ENCODE measurements at regions not wholly inside any gene's neighbourhood (a gene's known extent, or its start where the extent isn't known, plus 50 kb on each side); places are given as distances from the start of the nearest gene placed in this dataset.
"Not testable (repeated sequence)": the region's sequence is repeated elsewhere in the genome, so short reads cannot be mapped to it uniquely, and the experiment has no call there.

DNA sequence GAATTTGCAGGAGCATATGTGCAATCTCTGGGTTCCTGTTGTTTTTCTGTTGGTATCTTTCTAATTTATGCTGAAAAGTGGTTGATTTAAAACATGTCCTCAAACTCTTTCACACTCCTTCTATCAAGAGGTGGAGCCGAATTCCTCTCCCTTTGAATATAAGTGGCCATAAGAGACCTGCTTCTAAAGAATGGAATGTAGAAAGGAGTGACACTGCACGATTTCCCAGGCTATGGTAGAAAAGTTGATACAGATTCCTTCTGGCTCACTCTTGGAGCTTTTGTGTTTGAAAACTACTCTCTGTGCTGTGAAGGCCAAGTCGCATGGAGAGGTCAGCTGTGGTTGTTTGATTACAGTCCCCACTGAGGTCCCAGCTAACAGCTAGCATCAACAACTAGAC, 613.2 kb downstream of the ETNK1 start:
- no peaks in the 10 kb centered on the region for H3K36me3 ChIP-seq
- H3K9me3 ChIP-seq = no peaks in the 10 kb centered on the region
- TF ChIP-seq, protein P1, sequence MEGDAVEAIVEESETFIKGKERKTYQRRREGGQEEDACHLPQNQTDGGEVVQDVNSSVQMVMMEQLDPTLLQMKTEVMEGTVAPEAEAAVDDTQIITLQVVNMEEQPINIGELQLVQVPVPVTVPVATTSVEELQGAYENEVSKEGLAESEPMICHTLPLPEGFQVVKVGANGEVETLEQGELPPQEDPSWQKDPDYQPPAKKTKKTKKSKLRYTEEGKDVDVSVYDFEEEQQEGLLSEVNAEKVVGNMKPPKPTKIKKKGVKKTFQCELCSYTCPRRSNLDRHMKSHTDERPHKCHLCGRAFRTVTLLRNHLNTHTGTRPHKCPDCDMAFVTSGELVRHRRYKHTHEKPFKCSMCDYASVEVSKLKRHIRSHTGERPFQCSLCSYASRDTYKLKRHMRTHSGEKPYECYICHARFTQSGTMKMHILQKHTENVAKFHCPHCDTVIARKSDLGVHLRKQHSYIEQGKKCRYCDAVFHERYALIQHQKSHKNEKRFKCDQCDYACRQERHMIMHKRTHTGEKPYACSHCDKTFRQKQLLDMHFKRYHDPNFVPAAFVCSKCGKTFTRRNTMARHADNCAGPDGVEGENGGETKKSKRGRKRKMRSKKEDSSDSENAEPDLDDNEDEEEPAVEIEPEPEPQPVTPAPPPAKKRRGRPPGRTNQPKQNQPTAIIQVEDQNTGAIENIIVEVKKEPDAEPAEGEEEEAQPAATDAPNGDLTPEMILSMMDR (IDR thresholded peaks at IDR 0.05) = no peak
- no peak overlapping the region for H3K27ac ChIP-seq
- no peak overlapping the region for H3K4me3 ChIP-seq (ENCODE audit: low read depth in 1 of 2, low read length in 1 of 2)
- no peaks in the 10 kb centered on the region for H3K27me3 ChIP-seq
- H3K4me1 ChIP-seq (ENCODE audit: control insufficient read depth in 1 of 2, insufficient read depth in 1 of 2, low read depth in 1 of 2, low read length in 1 of 2) = no peaks in the 10 kb centered on the region

DNA sequence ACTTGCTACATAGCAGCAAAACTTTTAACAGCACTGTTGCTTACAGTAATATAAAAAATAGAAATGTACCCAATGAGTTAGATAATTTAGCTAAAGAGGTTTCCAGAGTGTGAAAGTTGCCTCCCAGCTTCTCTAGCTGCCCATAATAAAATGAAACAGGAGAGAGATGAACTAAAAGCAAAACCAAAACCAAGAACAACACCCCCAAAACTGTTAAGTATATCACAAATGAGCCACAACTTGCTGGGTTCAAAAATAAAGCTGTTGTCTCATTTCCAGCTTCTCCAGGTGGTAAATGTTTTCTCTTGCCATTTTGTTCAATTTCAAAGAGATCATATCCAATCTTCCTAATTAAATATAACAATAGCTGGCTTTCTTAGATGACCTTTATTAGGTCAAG, 614.0 kb downstream of the ETNK1 start:
- TF ChIP-seq, protein P1 (IDR thresholded peaks at IDR 0.05) = no peak
- Histone ChIP-seq H3K27me3 (no peaks in the 10 kb centered on the region), H3K36me3 (no peaks in the 10 kb centered on the region), H3K4me3 (ENCODE audit: low read depth in 1 of 2, low read length in 1 of 2) (no peak overlapping the region), H3K9me3 (no peaks in the 10 kb centered on the region), H3K27ac (no peak overlapping the region), H3K4me1 (ENCODE audit: control insufficient read depth in 1 of 2, insufficient read depth in 1 of 2, low read depth in 1 of 2, low read length in 1 of 2) (no peaks in the 10 kb centered on the region)

DNA sequence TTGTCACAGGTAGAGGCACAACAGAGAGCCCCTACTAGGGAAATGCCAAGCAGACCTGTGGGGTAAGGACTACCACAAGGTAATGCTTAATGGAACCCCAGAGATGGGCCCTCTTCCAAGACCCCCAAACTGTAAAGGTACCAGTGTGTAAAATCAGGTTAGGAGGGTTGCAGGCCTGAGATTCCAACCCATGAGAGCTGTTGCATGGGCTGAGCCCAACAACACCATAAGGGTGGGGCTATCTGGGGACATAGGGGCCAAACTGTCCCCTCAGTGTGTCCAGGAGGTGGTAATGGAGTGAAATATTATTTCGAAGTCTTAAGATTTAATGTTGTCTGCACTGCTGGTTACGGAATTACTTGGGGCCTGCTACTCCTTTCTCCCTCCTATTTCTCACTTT, 620.2 kb downstream of the ETNK1 start:
- H3K27me3 ChIP-seq = no peaks in the 10 kb centered on the region
- no peaks in the 10 kb centered on the region for H3K36me3 ChIP-seq
- H3K4me3 ChIP-seq (ENCODE audit: low read depth in 1 of 2, low read length in 1 of 2) = no peak overlapping the region
- TF ChIP-seq, protein P1 (IDR thresholded peaks at IDR 0.05) = no peak
- H3K9me3 ChIP-seq = no peaks in the 10 kb centered on the region
- no peak overlapping the region for H3K27ac ChIP-seq
- H3K4me1 ChIP-seq (ENCODE audit: control insufficient read depth in 1 of 2, insufficient read depth in 1 of 2, low read depth in 1 of 2, low read length in 1 of 2) = no peaks in the 10 kb centered on the region

DNA sequence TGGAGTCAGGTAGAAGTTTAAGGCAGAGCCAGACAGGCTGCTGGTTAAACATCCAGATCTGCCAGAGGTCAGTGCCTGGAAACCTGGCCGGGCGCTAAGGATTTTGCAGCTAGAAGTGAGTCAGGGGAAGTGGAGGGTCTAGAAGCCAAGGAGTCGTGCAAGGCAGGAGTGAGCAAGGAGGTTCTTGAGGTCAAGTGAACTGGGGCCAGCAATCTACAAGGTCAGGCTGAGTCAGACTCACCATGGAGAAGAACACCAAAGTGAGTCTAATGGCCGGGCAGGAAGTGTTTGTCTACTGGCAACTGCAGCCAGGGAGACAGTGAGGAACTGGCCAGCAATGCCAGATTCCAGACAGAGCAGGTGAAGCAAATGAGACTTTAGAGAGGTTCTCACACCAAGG, 628.2 kb downstream of the ETNK1 start:
- H3K36me3 ChIP-seq = no peaks in the 10 kb centered on the region
- no peaks in the 10 kb centered on the region for H3K4me1 ChIP-seq (ENCODE audit: control insufficient read depth in 1 of 2, insufficient read depth in 1 of 2, low read depth in 1 of 2, low read length in 1 of 2)
- H3K4me3 ChIP-seq (ENCODE audit: low read depth in 1 of 2, low read length in 1 of 2) = no peak overlapping the region
- no peak overlapping the region for H3K27ac ChIP-seq
- H3K9me3 ChIP-seq = no peaks in the 10 kb centered on the region
- TF ChIP-seq, protein P1 (IDR thresholded peaks at IDR 0.05) = no peak
- H3K27me3 ChIP-seq = no peaks in the 10 kb centered on the region

DNA sequence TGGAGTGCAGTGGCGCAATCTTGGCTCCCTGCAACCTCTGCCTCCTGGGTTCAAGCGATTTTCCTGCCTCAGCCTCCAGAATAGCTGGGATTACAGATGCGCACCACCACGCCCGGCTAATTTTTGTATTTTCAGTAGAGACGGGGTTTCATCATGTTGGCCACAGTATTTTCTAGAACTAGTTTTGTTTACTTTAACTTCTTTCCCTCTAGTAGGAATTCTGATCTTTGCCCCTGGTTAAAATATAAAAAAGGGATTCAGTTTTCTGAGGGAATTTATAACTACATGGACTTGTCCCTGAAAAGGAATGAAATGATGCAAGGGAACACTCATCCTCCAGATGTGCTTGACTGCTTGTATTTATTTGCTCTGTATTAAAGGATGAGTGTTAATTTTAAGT, 628.9 kb downstream of the ETNK1 start:
- not testable (repeated sequence) for H3K27ac ChIP-seq; H3K27me3 ChIP-seq; H3K9me3 ChIP-seq; H3K4me1 ChIP-seq (ENCODE audit: control insufficient read depth in 1 of 2, insufficient read depth in 1 of 2, low read depth in 1 of 2, low read length in 1 of 2); H3K36me3 ChIP-seq; H3K4me3 ChIP-seq (ENCODE audit: low read depth in 1 of 2, low read length in 1 of 2)

DNA sequence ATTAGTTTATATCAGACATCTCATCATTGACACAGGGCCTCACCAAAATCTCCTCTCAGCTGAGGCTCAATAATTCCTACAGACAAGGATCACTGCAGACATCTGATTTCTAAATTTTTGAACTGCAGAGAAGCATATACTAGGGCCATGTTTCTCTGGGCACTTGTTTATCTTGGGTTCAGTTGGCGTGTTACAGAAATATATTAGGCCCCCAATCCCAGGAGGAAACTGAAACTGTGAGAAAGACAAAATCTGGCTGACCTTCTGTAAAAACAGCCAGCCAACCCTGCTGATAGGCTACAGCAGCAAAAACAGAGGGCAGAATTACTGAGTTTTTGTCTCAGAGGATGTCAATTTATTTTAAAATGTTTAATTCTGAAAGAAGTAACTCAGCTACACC, 634.6 kb downstream of the ETNK1 start:
- Histone ChIP-seq H3K36me3 (no peaks in the 10 kb centered on the region), H3K4me1 (ENCODE audit: control insufficient read depth in 1 of 2, insufficient read depth in 1 of 2, low read depth in 1 of 2, low read length in 1 of 2) (no peaks in the 10 kb centered on the region), H3K9me3 (no peaks in the 10 kb centered on the region), H3K4me3 (ENCODE audit: low read depth in 1 of 2, low read length in 1 of 2) (no peak overlapping the region), H3K27ac (no peak overlapping the region), H3K27me3 (no peaks in the 10 kb centered on the region)
- TF ChIP-seq, protein P1 (IDR thresholded peaks at IDR 0.05) = no peak

Data from neutrophil (primary cell).